A673 (cell line): ENCODE measurements at regions not wholly inside any gene's neighbourhood (a gene's known extent, or its start where the extent isn't known, plus 50 kb on each side); places are given as distances from the start of the nearest gene placed in this dataset.

Source experiments
- BruUV-seq: library from RNA; stranded (reverse); fragments of 400-500 nt; replicated peaks from 2 replicates; lab custom pipeline; 2021; lab: Mats Ljungman, UMichigan
- CTCF ChIA-PET: fragments of 300-600 bp; sonication (Branson Sonifier 250); formaldehyde crosslinking; loops from one replicate; lab custom pipeline; 2022; ENCODE audit warnings: antibody characterized with exemption; lab: Charles Lee
- POLR2A ChIA-PET: fragments of 300-600 bp; sonication (Branson Sonifier 250); formaldehyde crosslinking; loops from one replicate; lab custom pipeline; 2022; ENCODE audit warnings: antibody characterized with exemption; ENCODE audit not compliant: low non-redundant PET; lab: Charles Lee
- DNase-seq: peaks from one replicate; pipeline ENCODE4 v3.0.0-alpha.2; 2015; ENCODE audit warnings: low spot score
- H3K27ac ChIP-seq: fragments of 200-600 bp; sonication (generic); 2 replicates; pipeline ENCODE4 v1.5.1; 2016; ENCODE audit warnings: mixed run types, low read depth, mild to moderate bottlenecking, mixed read lengths, antibody characterized with exemption, low read length; ENCODE audit not compliant: poor library complexity, severe bottlenecking
- H3K27me3 ChIP-seq: fragments of 200-600 bp; sonication (generic); replicated peaks from 2 replicates; pipeline ENCODE4 v1.6.1; 2017; ENCODE audit warnings: mixed run types, low read depth, mild to moderate bottlenecking, mixed read lengths, antibody characterized with exemption, low read length; ENCODE audit not compliant: insufficient read depth, poor library complexity
- H3K36me3 ChIP-seq: fragments of 200-600 bp; sonication (generic); 2 replicates; pipeline ENCODE4 v1.6.1; 2016; ENCODE audit warnings: mixed run types, mild to moderate bottlenecking, mixed read lengths, antibody characterized with exemption, low read length; ENCODE audit not compliant: insufficient read depth, poor library complexity, severe bottlenecking
- H3K4me1 ChIP-seq: fragments of 200-600 bp; sonication (generic); 2 replicates; pipeline ENCODE4 v1.6.1; 2017; ENCODE audit warnings: mixed run types, mild to moderate bottlenecking, mixed read lengths, antibody characterized with exemption, low read length; ENCODE audit not compliant: insufficient read depth, poor library complexity, severe bottlenecking
- H3K4me3 ChIP-seq: fragments of 200-600 bp; sonication (generic); 2 replicates; pipeline ENCODE4 v1.5.1; 2016; ENCODE audit warnings: low read depth, mixed run types, mild to moderate bottlenecking, mixed read lengths, low read length; ENCODE audit not compliant: poor library complexity, severe bottlenecking
- H3K9me3 ChIP-seq: fragments of 200-600 bp; sonication (generic); 2 replicates; pipeline ENCODE4 v1.6.1; 2016; ENCODE audit warnings: mixed run types, low read depth, mild to moderate bottlenecking, mixed read lengths, antibody characterized with exemption, low read length; ENCODE audit not compliant: poor library complexity, severe bottlenecking
- CTCF ChIP-seq: fragments of 300-800, 200-600 bp; sonication (generic); conservative IDR thresholded peaks from 2 replicates; pipeline ENCODE4 v1.5.1; 2017; ENCODE audit warnings: low read depth, mild to moderate bottlenecking, antibody characterized with exemption, low read length, moderate library complexity, mixed read lengths
- EZH2 ChIP-seq: fragments of 200-600 bp; sonication (generic); IDR thresholded peaks from 2 replicates; pipeline ENCODE4 v1.6.1; 2017; ENCODE audit warnings: borderline replicate concordance, low read depth, mild to moderate bottlenecking, mixed read lengths, antibody characterized with exemption, low read length; ENCODE audit not compliant: poor library complexity, severe bottlenecking
- intact Hi-C: fragments of 100-400 bp; cut with micrococcal nuclease; formaldehyde crosslinking; loops from one replicate; pipeline ENCODE4 v1.10.0; 2022; ENCODE audit not compliant: unreplicated experiment

GRCh38 chr20:20860078-20860806, 147.8 kb upstream of the RALGAPA2 start:
- BruUV-seq = no TSS peak
- intact Hi-C loops = loop anchor here (2.0 to 10.0 kb wide), 4 partner anchors 377 to 755 kb away; partner anchors contain the start of gene NKX2-4
- H3K4me1 ChIP-seq = no peaks in the 10 kb centered on the region
- peak; percentile 93 for DNase-seq
- H3K36me3 ChIP-seq = no peaks in the 10 kb centered on the region
- ChIA-PET POLR2A (no interaction called here), CTCF (interaction anchor here (0.6 to 1.4 kb wide), 8 partner anchors 21 to 661 kb away, joined by 3 to 11 read pairs (median 4); no protein-coding TSS in a partner anchor)
- H3K27me3 ChIP-seq = no peaks in the 10 kb centered on the region
- no peak overlapping the region for H3K27ac ChIP-seq
- H3K9me3 ChIP-seq = no peaks in the 10 kb centered on the region
- TF ChIP-seq EZH2 (no peak), CTCF (peak; percentile 97)
- no peak overlapping the region for H3K4me3 ChIP-seq

- Histone ChIP-seq H3K27ac (no peak overlapping the region), H3K4me3 (no peak overlapping the region), H3K27me3 (no peaks in the 10 kb centered on the region), H3K36me3 (no peaks in the 10 kb centered on the region), H3K9me3 (no peaks in the 10 kb centered on the region), H3K4me1 (no peaks in the 10 kb centered on the region)
- no TSS peak for BruUV-seq
- no peak for TF ChIP-seq EZH2
- no peak for TF ChIP-seq CTCF
- ChIA-PET POLR2A (no interaction called here), CTCF (interaction anchor here (0.7 to 1.4 kb wide), 7 partner anchors 20 to 661 kb away, joined by 3 to 6 read pairs (median 4); no protein-coding TSS in a partner anchor)
- DNase-seq = no peak
- intact Hi-C loops = no loop called here
Observed at GRCh38 chr20:20859510-20859909, 147.1 kb upstream of the RALGAPA2 start.

- Histone ChIP-seq H3K9me3 (no peaks in the 10 kb centered on the region), H3K4me1 (no peaks in the 10 kb centered on the region), H3K36me3 (no peaks in the 10 kb centered on the region), H3K27ac (no peak overlapping the region), H3K27me3 (no peaks in the 10 kb centered on the region), H3K4me3 (no peak overlapping the region)
- ChIA-PET CTCF (no interaction called here), POLR2A (no interaction called here)
- no peak for TF ChIP-seq CTCF
- intact Hi-C loops = no loop called here
- no TSS peak for BruUV-seq
- no peak for DNase-seq
Observed at GRCh38 chr20:20856956-20857355, 144.5 kb upstream of the RALGAPA2 start.
